Stomach (tissue), 4 donors: ENCODE measurements at regions not wholly inside any gene's neighbourhood (a gene's known extent, or its start where the extent isn't known, plus 50 kb on each side); places are given as distances from the start of the nearest gene placed in this dataset.

Experiments
- EP300 ChIP-seq: sonication (generic); formaldehyde crosslinking; IDR thresholded peaks from one replicate; pipeline ENCODE4 v1.6.1; 2017; ENCODE audit warnings: antibody characterized with exemption
- POLR2AphosphoS5 ChIP-seq, 3 donors: sonication (generic); formaldehyde crosslinking; IDR thresholded peaks; one replicate each; pipeline ENCODE4 v1.6.1; 2016; ENCODE audit warnings: antibody characterized with exemption in 3 of 3
- TF ChIP-seq, protein P1 (sequence below), 7 experiments: fragments of 450-650 bp in 4 of 7; fragments of 200-600 bp in 3 of 7; sonication (generic) in 3 of 7; IDR thresholded peaks; one replicate each; pipeline ENCODE4 v1.5.1; 2016 to 2019; ENCODE audit warnings: antibody characterized with exemption in 7 of 7, control low read depth in 2 of 7, mild to moderate bottlenecking in 1 of 7

DNA sequence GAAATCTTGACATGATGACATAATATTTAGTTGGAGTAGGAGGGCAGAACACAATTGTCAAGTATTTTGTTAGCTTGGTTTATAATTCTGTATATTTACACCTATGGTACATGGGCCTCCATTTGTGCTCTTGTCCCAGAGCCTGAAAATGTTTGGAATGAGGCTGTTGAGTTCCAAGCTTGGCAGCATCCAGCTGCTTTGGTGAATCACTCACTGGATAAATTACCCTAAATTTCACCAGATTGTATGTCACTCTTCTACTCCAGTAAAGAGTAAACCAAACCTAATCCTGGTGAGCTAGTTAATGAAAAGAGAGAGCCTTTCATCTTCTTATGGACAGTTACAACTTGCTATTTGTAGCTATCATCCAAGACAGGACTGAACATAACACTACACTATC lies 928.7 kb downstream of the DIPK2A start:
- TF ChIP-seq, protein P1, sequence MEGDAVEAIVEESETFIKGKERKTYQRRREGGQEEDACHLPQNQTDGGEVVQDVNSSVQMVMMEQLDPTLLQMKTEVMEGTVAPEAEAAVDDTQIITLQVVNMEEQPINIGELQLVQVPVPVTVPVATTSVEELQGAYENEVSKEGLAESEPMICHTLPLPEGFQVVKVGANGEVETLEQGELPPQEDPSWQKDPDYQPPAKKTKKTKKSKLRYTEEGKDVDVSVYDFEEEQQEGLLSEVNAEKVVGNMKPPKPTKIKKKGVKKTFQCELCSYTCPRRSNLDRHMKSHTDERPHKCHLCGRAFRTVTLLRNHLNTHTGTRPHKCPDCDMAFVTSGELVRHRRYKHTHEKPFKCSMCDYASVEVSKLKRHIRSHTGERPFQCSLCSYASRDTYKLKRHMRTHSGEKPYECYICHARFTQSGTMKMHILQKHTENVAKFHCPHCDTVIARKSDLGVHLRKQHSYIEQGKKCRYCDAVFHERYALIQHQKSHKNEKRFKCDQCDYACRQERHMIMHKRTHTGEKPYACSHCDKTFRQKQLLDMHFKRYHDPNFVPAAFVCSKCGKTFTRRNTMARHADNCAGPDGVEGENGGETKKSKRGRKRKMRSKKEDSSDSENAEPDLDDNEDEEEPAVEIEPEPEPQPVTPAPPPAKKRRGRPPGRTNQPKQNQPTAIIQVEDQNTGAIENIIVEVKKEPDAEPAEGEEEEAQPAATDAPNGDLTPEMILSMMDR (IDR thresholded peaks at IDR 0.05) = no peak
- TF ChIP-seq EP300 (no peak), POLR2AphosphoS5 (IDR thresholded peaks at IDR 0.05) (no peak)
